ENCODE measurements at regions not wholly inside any gene's neighbourhood (a gene's known extent, or its start where the extent isn't known, plus 50 kb on each side); places are given as distances from the start of the nearest gene placed in this dataset.
"Not testable (repeated sequence)": the region's sequence is repeated elsewhere in the genome, so short reads cannot be mapped to it uniquely, and the experiment has no call there.

DNA sequence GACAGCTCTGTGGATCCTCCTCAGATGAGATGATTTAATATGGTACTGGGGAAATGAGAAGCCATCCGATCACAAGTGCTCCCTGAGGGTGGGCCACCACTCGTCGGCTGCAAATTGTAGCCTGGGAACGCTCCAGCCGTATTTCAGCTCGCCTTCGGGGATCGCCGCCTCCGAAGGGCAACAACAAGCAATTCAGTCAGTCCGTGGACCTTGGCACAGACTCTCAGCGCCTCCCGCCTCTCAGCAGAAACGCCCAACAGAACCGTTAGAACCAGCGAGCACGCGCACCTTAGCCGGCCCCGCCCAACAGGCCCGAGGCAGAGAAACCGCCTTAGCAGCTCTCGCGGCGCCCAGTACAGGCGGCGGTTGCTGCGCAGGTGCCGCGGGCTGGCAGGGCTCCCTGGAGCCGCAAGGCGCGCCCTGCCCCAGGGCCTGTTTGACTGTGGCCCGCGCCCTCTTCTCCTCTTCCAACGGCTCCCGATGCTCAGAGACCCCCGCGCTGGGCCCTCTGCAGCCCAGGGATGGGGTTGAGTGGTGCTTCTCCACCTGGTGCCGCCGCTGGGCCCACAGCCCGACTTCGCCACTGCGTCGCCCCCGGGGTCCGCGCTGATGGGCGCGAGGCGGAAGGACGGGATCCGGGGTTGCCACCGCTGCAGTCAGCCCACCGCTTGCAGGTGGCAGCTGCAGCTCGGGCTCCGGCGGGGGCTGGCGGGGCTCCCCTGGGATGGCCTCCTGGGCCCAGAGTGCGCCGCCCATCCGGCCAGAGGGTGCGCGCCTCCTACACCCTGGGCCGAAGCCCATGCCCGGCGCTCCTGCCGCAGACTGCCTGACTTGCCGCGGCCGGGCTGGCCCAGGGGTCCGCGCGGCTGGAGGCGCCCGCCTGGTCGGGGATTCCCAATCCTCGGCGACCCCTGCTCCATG is 77.9 kb upstream of the PABPC3 start:
- intact Hi-C loops (cut with DNase I); H3K27ac ChIP-seq; H3K9me3 ChIP-seq; H3K4me1 ChIP-seq; H3K36me3 ChIP-seq; DNase-seq (ENCODE audit: low spot score in 2 of 2); H3K27me3 ChIP-seq: not testable (repeated sequence)
- H3K4me3 ChIP-seq, result peak overlapping the region; percentile 36 to 55

DNA sequence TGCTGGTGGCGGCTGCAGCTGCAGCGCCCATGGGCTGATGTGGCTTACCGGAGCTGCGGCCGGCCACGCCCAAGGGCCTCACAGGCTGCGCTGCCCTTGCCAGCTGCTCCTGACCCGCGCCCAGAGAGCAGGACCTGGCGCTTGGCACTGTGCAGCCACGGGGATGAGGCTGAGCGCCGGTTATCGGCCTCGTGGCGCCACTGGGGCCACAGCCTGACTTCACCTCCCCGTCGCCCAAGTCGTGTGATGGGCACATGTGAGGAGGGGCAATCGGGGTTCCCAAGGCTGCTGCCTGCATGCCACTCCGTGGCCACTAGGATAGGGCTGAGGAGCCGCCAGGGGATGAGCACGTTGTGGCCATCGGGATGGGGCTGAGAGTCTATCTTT is 77.2 kb upstream of the PABPC3 start:
- intact Hi-C loops (cut with DNase I), result no loop called here
- Histone ChIP-seq H3K27ac (no peak overlapping the region), H3K27me3 (no peaks in the 10 kb centered on the region), H3K4me1 (no peaks in the 10 kb centered on the region), H3K9me3 (no peaks in the 10 kb centered on the region), H3K4me3 (peak overlapping the region; percentile 36 to 55), H3K36me3 (no peaks in the 10 kb centered on the region)
- TF ChIP-seq, protein P1, sequence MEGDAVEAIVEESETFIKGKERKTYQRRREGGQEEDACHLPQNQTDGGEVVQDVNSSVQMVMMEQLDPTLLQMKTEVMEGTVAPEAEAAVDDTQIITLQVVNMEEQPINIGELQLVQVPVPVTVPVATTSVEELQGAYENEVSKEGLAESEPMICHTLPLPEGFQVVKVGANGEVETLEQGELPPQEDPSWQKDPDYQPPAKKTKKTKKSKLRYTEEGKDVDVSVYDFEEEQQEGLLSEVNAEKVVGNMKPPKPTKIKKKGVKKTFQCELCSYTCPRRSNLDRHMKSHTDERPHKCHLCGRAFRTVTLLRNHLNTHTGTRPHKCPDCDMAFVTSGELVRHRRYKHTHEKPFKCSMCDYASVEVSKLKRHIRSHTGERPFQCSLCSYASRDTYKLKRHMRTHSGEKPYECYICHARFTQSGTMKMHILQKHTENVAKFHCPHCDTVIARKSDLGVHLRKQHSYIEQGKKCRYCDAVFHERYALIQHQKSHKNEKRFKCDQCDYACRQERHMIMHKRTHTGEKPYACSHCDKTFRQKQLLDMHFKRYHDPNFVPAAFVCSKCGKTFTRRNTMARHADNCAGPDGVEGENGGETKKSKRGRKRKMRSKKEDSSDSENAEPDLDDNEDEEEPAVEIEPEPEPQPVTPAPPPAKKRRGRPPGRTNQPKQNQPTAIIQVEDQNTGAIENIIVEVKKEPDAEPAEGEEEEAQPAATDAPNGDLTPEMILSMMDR (IDR thresholded peaks at IDR 0.05), result no peak
- DNase-seq (ENCODE audit: low spot score in 2 of 2), result no peak

DNA sequence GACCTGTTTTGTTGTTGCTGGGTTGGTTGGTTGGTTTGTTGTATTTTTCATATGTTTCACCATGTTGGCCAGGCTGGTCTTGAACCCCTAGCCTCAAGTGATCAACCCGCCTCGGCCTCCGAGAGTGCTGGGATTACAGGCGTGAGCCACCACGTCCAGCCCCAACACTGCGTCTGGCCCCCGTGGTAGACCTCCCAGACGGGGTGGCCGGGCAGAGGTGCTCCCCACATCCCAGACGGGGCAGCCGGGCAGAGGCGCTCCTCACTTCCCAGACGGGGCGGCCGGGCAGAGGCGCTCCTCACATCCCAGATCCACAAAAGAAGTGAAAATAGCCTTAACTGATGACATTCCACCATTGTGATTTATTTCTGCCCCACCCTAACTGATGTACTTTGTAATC is 76.2 kb upstream of the PABPC3 start:
- H3K27me3 ChIP-seq; H3K9me3 ChIP-seq; H3K27ac ChIP-seq; H3K4me3 ChIP-seq; H3K4me1 ChIP-seq; H3K36me3 ChIP-seq; DNase-seq (ENCODE audit: low spot score in 2 of 2); intact Hi-C loops (cut with DNase I): not testable (repeated sequence)

DNA sequence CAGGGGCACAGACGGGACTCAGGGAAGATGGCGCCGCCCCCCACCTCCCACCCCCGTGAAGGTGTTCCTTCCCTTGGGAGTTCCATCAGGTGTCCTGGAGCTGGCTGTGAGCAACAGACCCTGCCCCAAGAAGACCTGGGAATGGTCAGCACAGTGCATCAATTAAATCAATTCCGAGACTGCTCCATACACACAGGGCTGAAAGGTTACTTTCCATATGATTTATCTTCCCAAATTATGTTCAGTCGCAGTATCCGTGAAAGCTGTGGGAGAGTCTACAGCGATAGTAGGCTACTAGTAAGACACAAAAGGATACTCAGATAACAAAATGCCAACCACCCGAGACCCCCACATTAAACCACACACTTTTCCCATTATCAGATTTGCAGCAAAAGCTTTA is 71.8 kb upstream of the PABPC3 start:
- Histone ChIP-seq H3K4me3 (no peak overlapping the region), H3K9me3 (no peaks in the 10 kb centered on the region), H3K36me3 (no peaks in the 10 kb centered on the region), H3K27me3 (no peaks in the 10 kb centered on the region), H3K4me1 (no peaks in the 10 kb centered on the region), H3K27ac (no peak overlapping the region)
- intact Hi-C loops (cut with DNase I), result no loop called here
- no peak for DNase-seq (ENCODE audit: low spot score in 2 of 2)
- TF ChIP-seq, protein P1 (IDR thresholded peaks at IDR 0.05), result no peak

DNA sequence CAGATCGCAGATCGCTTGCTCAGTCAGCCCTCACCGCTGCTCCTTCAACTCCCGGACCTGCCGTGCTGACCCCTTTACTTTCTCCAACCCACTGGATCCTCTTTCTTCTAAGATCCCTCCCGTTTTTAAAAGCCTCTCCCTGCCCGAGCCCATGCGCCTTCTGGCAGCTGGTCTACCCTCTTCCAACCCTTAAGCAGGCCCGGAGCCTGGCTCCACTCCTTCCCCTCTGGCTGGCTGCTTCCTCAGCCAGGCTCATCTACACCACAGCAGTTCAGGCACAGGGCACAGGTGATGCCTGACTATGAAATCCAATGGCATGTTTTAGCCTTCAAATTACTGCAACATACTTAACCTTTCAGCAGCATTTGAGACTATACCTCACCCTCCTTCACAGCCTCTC is 63.8 kb upstream of the PABPC3 start:
- no peak for DNase-seq (ENCODE audit: low spot score in 2 of 2)
- Histone ChIP-seq H3K4me3 (no peak overlapping the region), H3K27me3 (no peaks in the 10 kb centered on the region), H3K36me3 (no peaks in the 10 kb centered on the region), H3K27ac (no peak overlapping the region), H3K9me3 (no peaks in the 10 kb centered on the region), H3K4me1 (no peaks in the 10 kb centered on the region)
- TF ChIP-seq, protein P1 (IDR thresholded peaks at IDR 0.05), result no peak
- intact Hi-C loops (cut with DNase I), result no loop called here

DNA sequence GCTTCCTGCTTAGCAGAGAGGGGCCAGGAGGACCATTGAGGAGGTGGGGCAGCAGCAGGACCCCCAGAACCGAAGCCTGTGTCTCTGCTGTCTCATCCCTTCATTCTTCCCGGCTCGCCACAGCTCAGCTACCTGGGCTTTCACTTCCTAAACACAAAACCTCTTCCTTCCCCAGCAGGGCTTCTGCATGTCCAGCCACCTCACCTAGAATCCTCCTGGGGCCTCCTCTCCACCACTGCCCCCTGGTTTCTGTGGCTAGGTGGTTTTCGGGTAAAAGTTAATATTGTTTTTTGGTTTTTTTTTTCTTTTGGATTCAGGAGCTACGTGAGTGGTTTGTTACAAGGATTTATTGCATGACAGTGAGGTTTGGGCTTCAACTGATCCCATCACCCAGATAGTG is 61.8 kb upstream of the PABPC3 start:
- H3K36me3 ChIP-seq, result no peaks in the 10 kb centered on the region
- intact Hi-C loops (cut with DNase I), result no loop called here
- no peak overlapping the region for H3K27ac ChIP-seq
- no peak for DNase-seq (ENCODE audit: low spot score in 2 of 2)
- no peaks in the 10 kb centered on the region for H3K9me3 ChIP-seq
- no peaks in the 10 kb centered on the region for H3K4me1 ChIP-seq
- TF ChIP-seq, protein P1 (IDR thresholded peaks at IDR 0.05), result no peak
- H3K27me3 ChIP-seq, result no peaks in the 10 kb centered on the region
- H3K4me3 ChIP-seq, result no peak overlapping the region
